H1 (cell line): ENCODE measurements at regions not wholly inside any gene's neighbourhood (a gene's known extent, or its start where the extent isn't known, plus 50 kb on each side); places are given as distances from the start of the nearest gene placed in this dataset.

Source experiments
- CTCF ChIA-PET: fragments of 300-600 bp; sonication (Branson Sonifier 250); formaldehyde crosslinking; loops from one replicate; lab custom pipeline; 2021; ENCODE audit not compliant: partially characterized antibody; lab: Charles Lee
- POLR2A ChIA-PET: fragments of 300-600 bp; sonication (Branson Sonifier 250); formaldehyde crosslinking; loops from one replicate; lab custom pipeline; 2021; ENCODE audit warnings: inconsistent platforms; ENCODE audit not compliant: partially characterized antibody; lab: Charles Lee
- DNase-seq, 2 experiments: peaks; one replicate each; pipeline versions ENCODE4 v3.0.0 to v3.0.0-alpha.2; 2010 to 2022; ENCODE audit warnings: low spot score in 2 of 2, low read depth in 1 of 2, mixed read lengths in 1 of 2
- FAIRE-seq: peaks from 2 replicates; lab custom pipeline; 2011; peaks lifted over from hg19 to GRCh38; lab: Jason Lieb, UNC
- H2AFZ ChIP-seq: 2 replicates; pipeline ENCODE4 v1.8.1; 2012; ENCODE audit warnings: low read length, inconsistent platforms
- H2AK5ac ChIP-seq: 2 replicates; pipeline ENCODE4 v1.6.1; 2013; ENCODE audit warnings: low read depth, low read length
- H2BK120ac ChIP-seq: replicated peaks from 2 replicates; pipeline ENCODE3; 2013; ENCODE audit warnings: low read depth, low read length, inconsistent platforms
- H2BK12ac ChIP-seq: 2 replicates; pipeline ENCODE4 v1.6.1; 2013; ENCODE audit warnings: low read depth, low read length
- H2BK15ac ChIP-seq: 2 replicates; pipeline ENCODE4 v1.6.1; 2013; ENCODE audit warnings: low read length
- H2BK20ac ChIP-seq: 2 replicates; pipeline ENCODE4 v1.6.1; 2013; ENCODE audit warnings: low read length
- H2BK5ac ChIP-seq: 2 replicates; pipeline ENCODE4 v1.6.1; 2013; ENCODE audit warnings: low read depth, low read length
- H3K14ac ChIP-seq: 2 replicates; pipeline ENCODE4 v1.6.1; 2013; ENCODE audit warnings: inconsistent platforms; ENCODE audit not compliant: insufficient read length
- H3K18ac ChIP-seq: 2 replicates; pipeline ENCODE4 v1.6.1; 2013; ENCODE audit warnings: low read length; ENCODE audit errors: extremely low read depth
- H3K23ac ChIP-seq: 2 replicates; pipeline ENCODE4 v1.6.1; 2013; ENCODE audit warnings: inconsistent platforms; ENCODE audit not compliant: insufficient read length
- H3K23me2 ChIP-seq: 2 replicates; pipeline ENCODE4 v1.6.1; 2013; ENCODE audit warnings: low read depth, low read length
- H3K27ac ChIP-seq: 2 replicates; pipeline ENCODE4 v1.6.1; 2011; ENCODE audit warnings: low read depth, low read length, inconsistent platforms
- H3K27me3 ChIP-seq, 4 experiments: replicated peaks in 1 of 4; 1 replicate in 1 of 4; 2 replicates in 3 of 4; pipeline versions ENCODE4 v1.6.1 to v1.8.1; 2011 to 2013; ENCODE audit warnings: low read length in 3 of 4, mild to moderate bottlenecking in 3 of 4, inconsistent platforms in 2 of 4, mixed read lengths in 2 of 4, moderate library complexity in 1 of 4; ENCODE audit not compliant: control insufficient read depth in 3 of 4, insufficient read depth in 3 of 4; ENCODE audit errors: extremely low read depth in 1 of 4
- H3K36me3 ChIP-seq, 4 experiments: 2 replicates each; pipeline versions ENCODE4 v1.6.1 to v1.8.1; 2011 to 2013; ENCODE audit warnings: mild to moderate bottlenecking in 4 of 4, low read length in 3 of 4, moderate library complexity in 2 of 4, control low read depth in 1 of 4, inconsistent platforms in 1 of 4; ENCODE audit not compliant: insufficient read depth in 4 of 4, control insufficient read depth in 2 of 4
- H3K4ac ChIP-seq: replicated peaks from 2 replicates; pipeline ENCODE3; 2013; ENCODE audit warnings: low read length, low read depth, mixed read lengths, inconsistent platforms; ENCODE audit not compliant: insufficient read length
- H3K4me1 ChIP-seq, 4 experiments: replicated peaks in 1 of 4; 1 replicate in 1 of 4; 2 replicates in 3 of 4; pipeline versions ENCODE4 v1.6.1 to v1.8.1; 2011 to 2013; ENCODE audit warnings: low read length in 3 of 4, inconsistent platforms in 2 of 4, mixed read lengths in 1 of 4; ENCODE audit not compliant: insufficient read depth in 4 of 4, control insufficient read depth in 3 of 4
- H3K4me2 ChIP-seq, 2 experiments: 2 replicates each; pipeline versions ENCODE4 v1.6.1 to v1.8.1; 2011 to 2013; ENCODE audit warnings: low read depth in 2 of 2, low read length in 2 of 2, control low read depth in 1 of 2, inconsistent platforms in 1 of 2, mild to moderate bottlenecking in 1 of 2; ENCODE audit not compliant: insufficient read depth in 1 of 2
- H3K4me3 ChIP-seq, 4 experiments: fragments of 200-600, 300-600 bp in 1 of 4; sonication (generic), shearing (Covaris generic), sonication (Bioruptor Twin) in 1 of 4; 2 replicates each; pipeline versions ENCODE4 v1.5.1 to v1.8.1; 2011 to 2016; ENCODE audit warnings: low read length in 4 of 4, low read depth in 3 of 4, control low read depth in 2 of 4, inconsistent platforms in 2 of 4, mild to moderate bottlenecking in 2 of 4, mixed read lengths in 1 of 4, moderate library complexity in 1 of 4; ENCODE audit not compliant: insufficient read depth in 2 of 4; ENCODE audit errors: extremely low read depth in 1 of 4
- H3K56ac ChIP-seq: replicated peaks from 2 replicates; pipeline ENCODE3; 2013; ENCODE audit warnings: low read depth, mild to moderate bottlenecking, mixed read lengths, low read length, inconsistent platforms; ENCODE audit not compliant: insufficient read length
- H3K79me1 ChIP-seq: 2 replicates; pipeline ENCODE4 v1.6.1; 2013; ENCODE audit warnings: low read depth, low read length, control low read depth
- H3K79me2 ChIP-seq, 2 experiments: 2 replicates each; pipeline versions ENCODE4 v1.6.1 to v1.8.1; 2012 to 2013; ENCODE audit warnings: low read length in 2 of 2, mild to moderate bottlenecking in 2 of 2, inconsistent platforms in 1 of 2; ENCODE audit not compliant: insufficient read depth in 2 of 2, control insufficient read depth in 1 of 2
- H3K9ac ChIP-seq, 4 experiments: replicated peaks in 1 of 4; 1 replicate in 1 of 4; 2 replicates in 3 of 4; pipeline versions ENCODE4 v1.6.1 to v1.8.1; 2011 to 2013; ENCODE audit warnings: low read depth in 3 of 4, low read length in 3 of 4, control low read depth in 2 of 4, mild to moderate bottlenecking in 2 of 4, moderate library complexity in 2 of 4, inconsistent platforms in 1 of 4; ENCODE audit errors: extremely low read depth in 1 of 4
- H3K9me3 ChIP-seq, 2 experiments: 2 replicates each; pipeline versions ENCODE4 v1.6.1 to v1.8.1; 2012 to 2013; ENCODE audit warnings: mild to moderate bottlenecking in 2 of 2, moderate library complexity in 2 of 2, control low read depth in 1 of 2, inconsistent platforms in 1 of 2, low read depth in 1 of 2, low read length in 1 of 2, mixed read lengths in 1 of 2; ENCODE audit not compliant: insufficient read depth in 2 of 2
- H4K20me1 ChIP-seq, 2 experiments: replicated peaks in 1 of 2; 2 replicates each; pipeline versions ENCODE3 to v1.8.1; 2011 to 2013; ENCODE audit warnings: inconsistent platforms in 2 of 2, low read length in 2 of 2, mild to moderate bottlenecking in 1 of 2; ENCODE audit not compliant: insufficient read depth in 2 of 2, control insufficient read depth in 1 of 2
- H4K5ac ChIP-seq: 2 replicates; pipeline ENCODE4 v1.6.1; 2013; ENCODE audit warnings: low read length, low read depth, mixed read lengths, inconsistent platforms; ENCODE audit not compliant: insufficient read length
- H4K8ac ChIP-seq: 2 replicates; pipeline ENCODE4 v1.8.0; 2013; ENCODE audit warnings: mild to moderate bottlenecking, moderate library complexity, low read length, inconsistent platforms; ENCODE audit not compliant: insufficient read depth; ENCODE audit errors: extremely low read depth
- H4K91ac ChIP-seq: replicated peaks from 2 replicates; pipeline ENCODE3; 2013; ENCODE audit warnings: low read length, mixed read lengths, inconsistent platforms; ENCODE audit not compliant: insufficient read length
- BCL11A ChIP-seq, 2 experiments: IDR thresholded peaks; one replicate each; pipeline ENCODE4 v1.6.1; 2011; ENCODE audit warnings: low read depth in 2 of 2, low read length in 2 of 2, mild to moderate bottlenecking in 2 of 2
- CHD2 ChIP-seq: IDR thresholded peaks from 2 replicates; pipeline ENCODE4 v1.6.1; 2012; ENCODE audit warnings: low read length, improper control_type of control experiment
- JUND ChIP-seq: IDR thresholded peaks from 2 replicates; pipeline ENCODE4 v1.6.1; 2011; ENCODE audit warnings: mild to moderate bottlenecking, improper control_type of control experiment, low read length
- RBBP5 ChIP-seq: IDR thresholded peaks from 2 replicates; pipeline ENCODE4 v1.7.1; 2012; ENCODE audit warnings: low read depth, mild to moderate bottlenecking, inconsistent platforms, low read length, moderate library complexity, borderline replicate concordance
- RFX5 ChIP-seq: IDR thresholded peaks from 2 replicates; pipeline ENCODE4 v1.6.1; 2011; ENCODE audit warnings: low read depth, low read length, improper control_type of control experiment, borderline replicate concordance
- RNF2 ChIP-seq: fragments of 200-900, 300-1000 bp; sonication (generic); IDR thresholded peaks from 2 replicates; pipeline ENCODE4 v1.7.1; 2016; ENCODE audit warnings: borderline replicate concordance, low read depth, mild to moderate bottlenecking, antibody characterized with exemption, low read length; ENCODE audit not compliant: poor library complexity, severe bottlenecking; ENCODE audit errors: missing control alignments
- RXRA ChIP-seq: IDR thresholded peaks from 2 replicates; pipeline ENCODE4 v1.6.1; 2011; ENCODE audit warnings: low read depth, mild to moderate bottlenecking, low read length, moderate library complexity; ENCODE audit not compliant: insufficient read depth
- USF2 ChIP-seq: IDR thresholded peaks from 2 replicates; pipeline ENCODE4 v1.6.1; 2011; ENCODE audit warnings: low read length, improper control_type of control experiment
- YY1 ChIP-seq: IDR thresholded peaks from 2 replicates; pipeline ENCODE4 v1.6.1; 2011; ENCODE audit warnings: low read depth, mild to moderate bottlenecking, low read length
- WGBS, 2 experiments: shearing (Covaris generic) in 1 of 2; methylation state at CpG; one replicate each; pipeline versions ENCODE4 v1.1.6 to v1.1.7; 2013 to 2015; ENCODE audit warnings: low lambda C conversion rate in 2 of 2, mixed read lengths in 2 of 2, inconsistent platforms in 1 of 2, low coverage in 1 of 2, missing lambda C conversion rate in 1 of 2; ENCODE audit not compliant: insufficient replicate concordance in 2 of 2, insufficient coverage in 1 of 2, insufficient read length in 1 of 2; ENCODE audit errors: extremely low coverage in 1 of 2, missing lambda C conversion rate in 1 of 2; 5-methylcytosine and 5-hydroxymethylcytosine counted together

- H3K4me2 ChIP-seq = no peak overlapping the region
- no peaks in the 10 kb centered on the region for H3K79me2 ChIP-seq
- no peak overlapping the region for H3K14ac ChIP-seq
- H3K23me2 ChIP-seq = no peaks in the 10 kb centered on the region
- H3K18ac ChIP-seq = no peak overlapping the region
- H3K27me3 ChIP-seq = no peaks in the 10 kb centered on the region
- H4K91ac ChIP-seq = no peak overlapping the region
- no peak overlapping the region for H3K56ac ChIP-seq
- ChIA-PET POLR2A (no interaction called here), CTCF (interaction anchor here (1.3 kb wide), 1 partner anchor 12 kb away, joined by 3 read pairs; no protein-coding TSS in a partner anchor)
- TF ChIP-seq CHD2 (no peak), USF2 (no peak), RXRA (no peak), RNF2 (no peak), YY1 (no peak), RBBP5 (no peak), RFX5 (no peak), BCL11A (IDR thresholded peaks at IDR 0.05; ENCODE audit: low read depth in 2 of 2, low read length in 2 of 2) (no peak), JUND (no peak)
- no peak overlapping the region for H3K23ac ChIP-seq
- no peaks in the 10 kb centered on the region for H3K4me1 ChIP-seq
- 91% methylated on average over 4 of the region's 4 CpGs; no CpG with 5 or more reads in 1 of the 2 experiments for WGBS, 2 experiments
- no peak overlapping the region for H3K9ac ChIP-seq
- H3K27ac ChIP-seq = no peak overlapping the region
- no peak overlapping the region for H2BK5ac ChIP-seq
- no peaks in the 10 kb centered on the region for H3K36me3 ChIP-seq
- H2BK20ac ChIP-seq = no peak overlapping the region
- no peaks in the 10 kb centered on the region for H3K9me3 ChIP-seq
- FAIRE-seq (no peak), DNase-seq (no peak)
- no peak overlapping the region for H2BK15ac ChIP-seq
- no peak overlapping the region for H3K4ac ChIP-seq
- H3K79me1 ChIP-seq = no peaks in the 10 kb centered on the region
- H2AK5ac ChIP-seq = no peak overlapping the region
- H4K5ac ChIP-seq = no peak overlapping the region
- H2AFZ ChIP-seq = no peak overlapping the region
- H4K8ac ChIP-seq = no peak overlapping the region
- no peak overlapping the region for H3K4me3 ChIP-seq
- no peak overlapping the region for H2BK120ac ChIP-seq
- no peaks in the 10 kb centered on the region for H4K20me1 ChIP-seq
- no peak overlapping the region for H2BK12ac ChIP-seq
Measured at GRCh38 chr16:62805221-62805857, 769.1 kb upstream of the CDH8 start.
